NCI-H1092 (cell line): ENCODE measurements at regions not wholly inside any gene's neighbourhood (a gene's known extent, or its start where the extent isn't known, plus 50 kb on each side); places are given as distances from the start of the nearest gene placed in this dataset.

Experiments used
- DNase-seq: peaks from one replicate; lab custom pipeline; 2025; lab: John Stamatoyannopoulos, UW

- no peak for DNase-seq
Measured at GRCh38 chr5:158644301-158644700, 455.4 kb downstream of the EBF1 start.

- DNase-seq: no peak
Measured at GRCh38 chr5:158643840-158644239, 455.9 kb downstream of the EBF1 start.

DNA sequence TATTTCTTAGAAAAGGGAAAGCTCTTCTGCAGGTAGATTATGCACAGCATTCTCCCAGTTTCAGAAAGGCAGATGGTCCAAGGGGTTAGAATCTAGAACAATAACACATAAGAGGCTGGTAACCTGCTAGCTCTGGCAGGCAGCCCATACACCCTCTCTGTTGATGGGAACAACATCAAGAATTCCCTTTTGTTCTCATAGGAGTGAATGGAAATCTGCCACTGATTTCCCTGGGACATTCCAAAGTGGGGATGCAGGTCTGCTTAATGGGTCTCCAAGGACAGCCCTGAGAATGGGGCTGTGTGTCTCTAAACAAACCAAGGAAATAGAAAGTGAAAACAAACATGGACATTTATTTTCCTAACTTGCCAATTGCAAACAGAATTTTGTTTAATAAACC is 456.8 kb downstream of the EBF1 start:
- peak; percentile 20 for DNase-seq

DNA sequence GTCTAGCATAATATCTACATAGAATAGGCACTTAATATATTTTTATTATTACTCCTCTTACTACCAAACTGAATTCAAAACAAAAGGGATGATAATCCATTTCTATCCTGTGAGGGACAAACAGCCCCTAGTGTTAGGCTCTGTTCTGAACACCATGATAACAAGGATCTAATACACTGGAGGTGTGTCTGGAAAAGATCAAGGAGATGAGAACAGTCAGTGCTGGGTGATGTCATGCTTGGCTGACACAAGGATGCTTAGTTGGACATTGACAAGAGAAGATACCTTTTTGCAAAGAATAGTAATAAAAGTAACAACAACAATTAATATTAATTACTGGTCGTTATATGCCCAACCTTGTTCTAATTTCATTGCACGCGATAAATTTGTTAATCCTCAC is 458.7 kb downstream of the EBF1 start:
- DNase-seq: no peak

- DNase-seq: no peak
Measured at GRCh38 chr5:158640593-158640980, 459.1 kb downstream of the EBF1 start.

- DNase-seq: peak; percentile 6
Measured at GRCh38 chr5:158639881-158640592, 459.7 kb downstream of the EBF1 start.

- no peak for DNase-seq
Measured at GRCh38 chr5:158638396-158638795, 461.3 kb downstream of the EBF1 start.

DNA sequence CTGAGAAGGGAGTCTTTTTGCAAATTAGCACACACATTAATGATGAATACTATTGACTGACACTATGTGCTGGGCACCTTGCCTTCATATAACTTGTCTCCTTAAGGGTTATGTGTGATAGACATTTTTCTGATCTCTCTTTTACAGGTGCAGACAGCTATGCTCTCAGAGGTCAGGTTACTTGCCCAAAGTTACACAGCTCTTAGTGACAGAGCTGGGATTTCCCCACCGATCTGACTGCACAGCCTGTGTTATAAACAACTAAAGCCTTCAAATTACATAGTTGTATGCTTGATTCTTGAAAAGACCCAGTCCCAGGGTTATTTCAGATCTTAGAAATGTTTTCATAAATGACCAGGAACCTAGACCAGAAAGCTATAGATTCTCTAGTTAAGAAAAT is 462.7 kb downstream of the EBF1 start:
- DNase-seq: no peak

GRCh38 chr5:158635565-158635964 is 464.2 kb downstream of the EBF1 start:
- no peak for DNase-seq

DNA sequence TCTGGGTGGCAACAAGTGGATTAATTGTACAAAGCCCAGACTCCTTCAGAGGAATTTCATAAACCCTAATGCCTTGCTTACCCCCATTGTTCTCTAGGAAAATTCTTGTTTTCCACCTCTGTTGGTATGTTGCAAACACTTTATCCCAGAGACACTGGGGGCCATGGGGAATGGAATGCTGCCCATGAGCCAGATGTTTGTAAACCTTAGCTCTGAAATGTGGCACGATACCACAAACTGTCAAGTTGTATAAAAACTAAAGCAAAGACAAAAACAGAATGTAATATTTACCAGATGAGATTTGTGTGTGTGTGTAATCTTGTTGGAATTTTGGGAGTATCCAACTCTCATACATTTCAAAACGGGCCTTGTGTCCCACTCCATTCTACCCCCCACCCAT is 465.0 kb downstream of the EBF1 start:
- DNase-seq: no peak

DNA sequence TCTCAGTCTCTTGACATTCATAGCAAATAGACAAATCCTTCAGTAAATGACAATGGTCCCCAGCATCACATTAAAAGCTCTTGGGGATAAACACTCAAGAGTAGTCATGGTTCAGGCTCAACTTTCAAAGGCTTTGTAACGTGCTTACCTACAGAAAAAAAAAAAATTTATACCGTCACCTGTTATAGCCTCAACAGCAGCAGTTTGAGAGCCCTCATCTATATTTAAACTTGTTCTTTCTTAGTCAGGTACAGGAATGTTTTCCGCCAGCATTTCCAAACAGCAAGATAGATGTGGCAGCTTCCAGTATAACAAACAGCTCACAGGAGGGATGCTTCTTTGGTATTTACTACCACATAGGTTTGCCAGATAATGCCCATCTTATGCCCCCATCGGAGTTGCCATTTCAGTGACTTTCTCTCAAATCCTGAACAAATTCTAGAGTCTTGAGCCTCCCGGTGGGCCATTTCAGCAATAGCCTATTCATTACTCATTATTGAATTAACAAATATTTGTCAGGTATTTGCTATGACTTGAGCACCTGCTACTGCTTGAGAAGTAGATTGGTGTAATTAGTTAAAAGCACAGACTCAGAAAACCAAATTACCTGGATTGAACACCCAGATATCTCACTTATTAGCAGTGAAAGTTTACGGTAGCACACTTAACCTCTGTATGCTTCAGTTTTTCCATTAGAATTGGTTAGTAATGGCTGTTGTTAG is 470.0 kb downstream of the EBF1 start:
- DNase-seq: no peak

GRCh38 chr5:158626718-158627117 is 473.0 kb downstream of the EBF1 start:
- DNase-seq: no peak

DNA sequence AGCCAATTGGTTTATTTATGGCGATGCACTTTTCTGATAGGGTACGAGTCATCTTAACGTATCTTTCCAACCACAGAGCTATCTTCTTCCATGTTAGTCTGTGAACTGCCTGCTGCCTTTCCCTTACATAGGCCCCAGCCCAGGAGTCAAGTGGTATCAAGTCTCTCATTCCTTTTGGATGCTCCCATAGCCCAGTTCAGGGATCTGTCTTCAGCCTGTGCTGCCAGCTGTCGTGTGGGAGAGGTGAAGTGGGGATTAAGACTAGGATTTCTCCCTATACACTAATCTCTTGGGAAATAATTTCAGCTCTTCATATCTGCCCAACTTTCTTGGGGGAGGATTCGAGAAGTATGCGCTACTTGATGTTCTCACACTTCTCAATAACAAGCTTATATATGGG is 475.7 kb downstream of the EBF1 start:
- DNase-seq: no peak

DNA sequence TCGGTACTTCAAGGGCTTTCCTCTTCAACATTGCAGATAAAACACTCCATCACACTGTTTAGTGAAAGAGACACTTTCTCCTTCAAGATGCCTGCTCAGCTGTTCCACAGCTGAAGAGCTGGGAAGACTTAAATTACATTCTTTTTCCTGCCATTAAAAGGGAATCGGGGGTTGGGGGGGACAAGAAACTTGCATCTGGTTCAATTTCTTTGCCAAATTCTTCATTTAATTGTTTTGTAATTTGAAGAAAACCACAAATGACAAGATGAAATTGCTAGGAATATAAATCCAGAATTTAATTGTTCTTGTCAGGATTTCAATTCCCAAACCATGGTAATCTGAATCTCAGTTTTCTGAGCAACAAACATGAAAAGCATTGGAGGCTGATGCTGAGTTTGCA is 478.3 kb downstream of the EBF1 start:
- no peak for DNase-seq

- DNase-seq: peak; percentile 22
Measured at GRCh38 chr5:158619083-158619788, 480.5 kb downstream of the EBF1 start.

- no peak for DNase-seq
Measured at GRCh38 chr5:158618256-158618655, 481.5 kb downstream of the EBF1 start.

DNA sequence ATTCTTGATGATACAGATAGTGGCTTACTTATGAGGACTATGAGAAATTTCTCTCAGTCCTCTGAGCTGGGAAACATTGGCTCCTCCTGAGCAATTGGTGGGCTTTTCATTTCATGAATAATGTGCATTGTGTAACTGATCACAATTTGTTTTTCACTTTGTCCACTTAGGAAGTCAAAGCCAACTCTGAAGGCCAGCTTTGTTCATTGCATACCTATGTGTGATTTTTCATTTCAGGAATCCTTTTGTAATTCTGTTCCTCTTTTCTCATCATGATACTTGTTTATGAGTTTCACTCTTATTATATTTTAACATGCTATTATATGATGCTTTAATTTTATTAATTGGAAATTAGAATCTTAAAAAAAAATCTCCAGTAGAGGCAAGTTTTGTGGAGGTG is 483.0 kb downstream of the EBF1 start:
- no peak for DNase-seq

- no peak for DNase-seq
Measured at GRCh38 chr5:158614951-158615350, 484.8 kb downstream of the EBF1 start.

DNA sequence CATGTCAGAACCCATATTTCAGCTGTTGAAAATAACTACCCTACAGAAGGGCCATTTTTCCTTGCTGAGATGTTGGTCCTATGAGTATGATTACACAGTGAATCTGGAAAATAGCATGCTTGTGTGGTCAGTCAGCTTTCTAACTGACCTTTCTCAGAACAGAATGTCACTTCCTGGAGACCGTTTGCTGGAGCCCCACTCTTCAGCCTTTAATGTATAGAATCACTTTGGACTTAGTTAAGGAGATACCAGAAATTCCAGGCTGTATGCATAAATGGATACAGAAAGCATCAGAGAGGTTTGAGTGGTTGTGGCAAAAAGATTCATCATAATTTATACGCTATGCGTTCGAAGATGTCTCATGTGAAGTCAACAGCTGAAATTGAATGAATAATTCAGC is 488.1 kb downstream of the EBF1 start:
- DNase-seq: no peak

GRCh38 chr5:158610051-158610415 is 489.7 kb downstream of the EBF1 start:
- DNase-seq: no peak

DNA sequence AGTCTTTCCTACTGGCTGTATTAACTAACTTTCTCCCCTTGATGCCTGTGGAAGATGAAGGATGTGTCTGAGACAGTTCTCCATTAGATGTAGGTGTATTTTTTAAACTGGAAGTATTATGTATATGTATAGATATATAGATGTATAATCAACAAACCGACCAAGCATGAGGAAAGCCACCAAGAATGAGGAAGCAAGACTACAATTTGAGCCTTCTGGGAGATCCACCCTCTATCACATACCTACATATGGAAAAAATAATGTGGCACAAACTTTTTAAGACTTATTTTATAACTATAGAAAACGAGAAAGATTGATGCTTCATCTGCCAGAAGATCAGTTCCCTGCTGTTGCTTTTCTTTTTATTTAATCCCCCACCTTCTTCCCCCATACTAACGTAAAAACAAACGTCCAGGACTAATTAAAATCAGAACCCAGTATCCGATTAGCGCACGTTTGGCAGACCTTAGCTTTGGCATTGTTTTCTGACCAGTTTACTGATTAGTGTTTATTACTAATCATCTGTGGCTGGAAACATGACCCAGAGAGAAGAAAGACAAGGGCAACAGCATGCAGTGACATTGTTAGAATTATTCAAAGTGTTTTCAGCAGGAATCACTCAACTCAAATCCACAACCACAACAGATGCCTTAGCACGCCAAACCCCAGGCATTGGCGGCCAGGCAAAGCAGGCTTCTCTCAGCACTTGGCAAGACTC is 490.2 kb downstream of the EBF1 start:
- DNase-seq: no peak

- no peak for DNase-seq
Measured at GRCh38 chr5:158607088-158607487, 492.6 kb downstream of the EBF1 start.

DNA sequence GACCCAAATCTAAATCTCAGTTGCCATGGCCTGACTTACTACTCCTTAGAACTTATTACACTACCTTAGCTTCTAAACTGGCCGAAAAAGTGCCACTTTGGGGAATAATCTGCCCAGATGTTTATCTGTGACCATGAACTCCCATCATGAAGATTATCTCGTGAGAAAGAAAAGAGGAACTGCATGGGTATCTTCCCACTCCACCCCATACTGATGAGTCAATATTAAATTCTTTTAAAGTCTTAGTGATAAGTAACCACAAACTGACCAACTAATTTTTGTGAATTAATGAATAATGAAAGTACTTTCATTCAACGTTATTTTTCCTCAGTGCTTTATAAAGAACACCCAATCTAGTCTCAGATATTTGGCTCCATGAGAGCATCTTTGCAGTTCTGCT is 493.5 kb downstream of the EBF1 start:
- DNase-seq: no peak
